HG02852 (cell line): ENCODE measurements at regions not wholly inside any gene's neighbourhood (a gene's known extent, or its start where the extent isn't known, plus 50 kb on each side); places are given as distances from the start of the nearest gene placed in this dataset.
"Not testable (repeated sequence)": the region's sequence is repeated elsewhere in the genome, so short reads cannot be mapped to it uniquely, and the experiment has no call there.

Experiments used
- ATAC-seq: cut with Tn5 transposase; IDR thresholded peaks from one replicate; pipeline ENCODE4 v1.9.1; 2021; ENCODE audit warnings: mild to moderate bottlenecking, moderate library complexity; ENCODE audit not compliant: unreplicated experiment

DNA sequence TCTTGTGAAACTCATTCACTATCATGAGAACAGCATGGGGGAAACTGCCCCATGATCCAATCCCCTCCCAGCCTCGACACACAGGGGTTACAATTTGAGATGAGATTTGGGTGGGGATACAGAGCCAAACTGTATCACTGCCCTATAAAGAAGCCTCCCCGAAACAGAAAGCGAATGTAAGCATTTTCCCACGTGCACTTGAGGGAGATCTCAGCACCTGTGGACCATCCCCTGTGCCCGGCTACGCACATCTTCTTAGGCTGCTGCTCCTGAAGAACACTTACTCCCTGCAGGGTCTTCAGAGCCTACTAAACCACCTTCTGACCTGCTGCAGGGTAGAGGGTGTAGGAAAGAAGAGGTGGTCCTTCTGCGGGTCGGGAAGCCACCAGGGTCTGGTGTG lies 410.2 kb upstream of the IRX2 start:
- ATAC-seq, result no peak

DNA sequence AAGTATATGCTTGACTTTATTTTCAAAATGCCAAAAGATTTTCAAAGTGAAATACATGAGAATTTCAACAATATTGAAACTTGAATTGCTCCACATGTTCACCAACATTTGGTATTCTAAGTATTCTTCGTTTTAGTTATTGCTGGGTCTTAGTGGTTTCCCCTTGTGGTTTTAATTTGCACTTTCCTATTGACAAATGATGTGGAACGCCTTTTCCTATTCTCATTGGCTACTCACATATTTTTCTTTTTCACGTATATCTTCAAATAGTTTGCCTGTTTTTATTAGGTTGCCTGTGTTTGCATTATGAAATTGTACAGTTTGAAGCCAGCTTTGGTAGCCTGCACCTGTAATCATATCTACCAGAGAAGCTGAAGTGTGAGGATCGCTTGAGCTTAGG lies 405.7 kb upstream of the IRX2 start:
- ATAC-seq, result no peak

DNA sequence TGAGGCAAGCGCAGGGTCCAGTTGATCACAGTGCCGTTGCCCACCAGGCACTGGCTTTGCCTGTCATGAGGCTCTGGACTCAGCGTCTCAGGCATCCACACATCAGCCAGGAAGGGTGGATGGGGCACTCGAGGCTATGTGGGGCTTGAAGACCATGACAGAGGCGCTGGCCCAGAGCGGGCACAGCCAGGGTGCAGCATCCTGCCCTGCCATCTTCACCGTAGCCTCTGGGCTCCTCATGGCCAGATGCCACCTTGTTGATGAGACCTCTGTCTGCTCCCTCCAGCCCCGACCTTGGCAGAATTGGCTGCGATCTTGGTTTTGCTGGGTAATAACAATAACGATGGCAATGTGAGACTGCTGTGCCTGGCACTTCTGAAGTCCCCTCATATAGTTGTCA lies 404.2 kb upstream of the IRX2 start:
- ATAC-seq, result no peak

DNA sequence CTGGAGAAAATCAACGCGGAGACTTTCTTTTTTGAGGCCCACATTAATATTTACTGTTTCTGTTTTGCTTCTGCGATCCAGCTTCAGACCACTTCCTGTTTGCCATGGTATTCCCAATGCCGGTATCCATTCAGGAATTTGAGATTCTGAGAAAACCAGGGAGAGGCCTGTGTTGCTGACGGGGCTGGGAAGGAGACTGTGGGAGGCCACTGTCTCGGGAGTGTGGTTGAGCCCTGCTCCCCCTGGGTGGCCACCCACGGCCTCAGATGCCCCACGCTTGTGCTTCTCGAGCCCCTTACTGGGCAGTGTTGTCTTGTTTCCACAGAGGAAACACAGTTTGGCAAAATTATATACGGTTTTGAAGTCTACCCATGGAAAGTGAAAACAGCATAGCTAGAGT lies 403.6 kb upstream of the IRX2 start:
- no peak for ATAC-seq

DNA sequence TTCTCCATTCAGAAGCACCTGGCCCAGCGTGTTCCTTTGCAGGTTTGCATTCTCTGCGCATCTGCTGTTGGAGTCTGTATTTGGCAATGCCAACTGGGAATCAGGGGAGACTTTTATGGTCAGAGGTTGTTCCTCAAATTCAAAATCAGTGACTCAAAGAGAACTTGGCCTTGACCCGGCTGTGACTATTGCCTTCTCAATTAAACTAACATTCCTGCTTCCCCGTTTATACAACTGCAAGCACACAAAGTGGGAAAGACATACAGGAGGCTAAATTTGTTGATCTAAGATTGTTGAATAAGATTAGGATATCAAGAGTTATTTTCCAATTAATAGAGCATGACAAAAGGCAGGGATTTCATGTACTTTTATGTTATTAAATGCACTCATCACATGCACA lies 402.4 kb upstream of the IRX2 start:
- no peak for ATAC-seq

DNA sequence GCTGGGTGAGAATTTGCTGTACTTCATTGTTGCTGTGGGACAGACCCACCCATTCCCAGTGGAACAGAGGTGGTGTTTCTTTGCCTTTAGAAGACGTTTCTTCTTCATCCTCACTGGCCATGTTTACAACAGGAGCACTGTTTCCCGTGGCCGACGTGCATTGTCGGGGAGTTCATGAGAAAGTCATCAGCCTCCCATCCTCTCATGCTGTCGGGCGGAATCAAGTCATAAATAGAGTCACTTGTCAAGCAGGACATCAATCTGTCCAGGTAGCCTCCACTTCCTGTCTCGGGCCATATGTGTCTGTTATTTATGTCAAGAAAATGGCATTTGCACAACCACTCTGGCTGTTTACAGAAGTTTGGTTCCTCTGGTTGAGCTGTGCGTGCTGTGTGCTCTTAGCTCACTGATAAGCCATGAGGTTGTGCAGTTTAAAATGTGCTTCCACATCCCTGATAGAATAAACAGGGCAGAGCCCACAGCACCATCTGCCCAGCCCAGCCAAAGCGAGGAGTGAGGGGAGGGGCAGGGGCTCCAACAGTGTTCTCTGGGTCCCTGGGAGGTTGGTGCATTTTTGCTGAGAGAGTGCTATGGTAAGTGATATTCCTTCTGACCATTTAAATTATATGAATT lies 401.9 kb upstream of the IRX2 start:
- no peak for ATAC-seq

DNA sequence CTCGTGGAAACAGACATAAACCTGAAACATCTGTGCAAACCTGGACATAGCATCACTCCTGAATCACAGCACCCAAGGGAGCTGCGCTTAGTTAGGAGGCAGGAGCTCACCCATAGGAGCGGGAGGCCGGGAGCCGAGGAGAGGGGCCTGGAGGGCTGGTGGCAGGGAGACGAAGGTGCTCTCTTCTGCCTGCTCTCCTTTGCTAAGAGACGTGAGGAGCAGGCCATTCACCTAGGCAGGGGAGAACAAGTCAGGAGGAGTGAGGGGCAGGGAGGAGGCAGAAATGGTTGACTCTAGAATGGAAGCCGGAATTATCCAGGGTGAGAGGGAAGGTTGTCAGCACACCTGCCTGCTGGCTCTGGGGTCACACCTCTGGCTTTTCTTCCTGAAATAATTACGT lies 398.4 kb upstream of the IRX2 start:
- ATAC-seq, result no peak

DNA sequence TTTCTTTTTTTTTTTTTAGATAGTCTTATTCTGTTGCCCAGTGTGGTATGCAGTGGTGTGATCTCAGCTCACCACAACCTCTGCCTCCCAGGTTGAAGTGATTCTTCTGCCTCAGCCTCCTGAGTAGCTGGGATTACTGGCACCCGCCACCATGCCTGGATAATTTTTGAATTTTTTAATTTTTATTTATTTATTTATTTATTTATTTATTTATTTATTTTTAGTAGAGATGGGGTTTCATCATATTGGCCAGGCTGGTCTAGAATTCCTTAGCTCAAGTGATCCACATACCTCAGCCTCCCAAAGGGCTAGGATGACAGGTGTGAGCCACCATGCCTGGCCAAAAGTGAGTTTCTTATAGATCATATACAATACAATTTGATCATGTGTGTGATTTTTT lies 395.9 kb upstream of the IRX2 start:
- ATAC-seq, result not testable (repeated sequence)

DNA sequence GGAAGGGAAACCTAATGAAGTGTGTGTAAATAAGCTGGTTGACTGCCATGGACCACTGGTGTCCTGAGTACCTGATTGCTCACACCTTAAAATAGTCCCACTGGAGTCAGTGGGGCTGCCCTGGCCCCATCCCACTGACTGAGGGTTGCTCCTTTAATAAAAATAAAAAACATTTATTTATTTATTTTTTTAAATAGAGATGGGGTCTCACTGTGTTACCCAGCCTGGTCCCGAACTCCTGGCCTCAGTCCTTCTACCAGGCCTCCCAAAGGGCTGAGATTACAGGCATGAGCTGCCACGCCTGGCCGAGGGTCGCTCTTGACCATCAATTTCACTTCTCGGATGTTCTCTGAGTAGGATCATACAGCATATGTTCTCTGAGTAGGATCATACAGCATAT lies 394.2 kb upstream of the IRX2 start:
- ATAC-seq, result no peak

DNA sequence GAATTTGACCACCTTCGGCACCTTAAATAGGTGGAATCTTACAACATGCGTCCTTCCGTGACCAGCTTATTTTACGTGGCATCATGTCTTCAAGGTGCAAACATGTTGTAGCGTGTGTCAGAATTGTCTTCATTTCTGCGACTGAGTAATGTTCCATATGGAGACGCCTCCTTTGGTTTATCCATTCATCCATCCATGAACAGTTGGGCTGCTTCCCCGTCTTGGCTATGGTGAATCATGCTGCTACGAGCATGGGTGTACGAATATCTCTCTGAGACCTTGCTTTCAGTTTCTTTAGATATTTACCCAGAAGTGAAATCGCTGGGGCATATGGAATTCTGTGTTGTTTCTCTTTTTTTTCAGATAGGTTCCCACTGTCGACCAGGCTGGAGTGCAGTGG lies 391.9 kb upstream of the IRX2 start:
- no peak for ATAC-seq

DNA sequence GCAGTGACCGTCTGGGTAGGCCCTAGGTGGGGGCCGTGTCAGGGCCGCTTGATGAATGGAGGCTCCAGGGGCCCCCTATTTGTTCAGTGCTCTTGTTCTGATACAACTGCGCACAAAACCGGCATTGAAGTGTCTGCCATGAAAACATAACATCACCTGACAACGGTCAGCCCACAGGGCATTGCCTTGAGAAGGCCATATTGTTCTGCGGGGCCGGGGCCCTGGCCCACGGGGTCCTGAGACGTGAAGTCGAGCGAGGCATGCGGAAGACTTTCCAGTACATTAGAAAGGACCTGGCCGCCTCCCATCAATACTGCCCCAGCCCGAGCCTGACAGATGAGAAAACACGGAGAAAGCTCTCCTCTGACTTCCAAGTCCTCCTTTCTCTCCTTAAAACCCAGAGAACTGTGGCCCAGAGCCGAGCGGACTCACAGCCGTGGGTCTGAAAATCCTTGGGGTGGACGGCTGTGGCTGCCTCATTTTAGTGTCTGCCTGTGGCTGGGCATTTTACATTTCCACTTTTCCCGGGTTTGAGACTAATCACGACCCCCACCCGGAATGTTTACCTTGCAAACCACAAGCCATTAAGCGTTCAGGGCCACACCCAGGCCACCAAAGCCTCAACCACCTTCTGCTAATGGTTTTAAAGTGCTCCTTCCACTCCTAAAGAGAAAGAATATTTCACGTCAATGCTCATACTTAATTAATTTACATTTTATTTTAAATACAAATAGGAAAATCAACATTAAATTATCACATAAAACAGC lies 391.0 kb upstream of the IRX2 start:
- ATAC-seq, result no peak

DNA sequence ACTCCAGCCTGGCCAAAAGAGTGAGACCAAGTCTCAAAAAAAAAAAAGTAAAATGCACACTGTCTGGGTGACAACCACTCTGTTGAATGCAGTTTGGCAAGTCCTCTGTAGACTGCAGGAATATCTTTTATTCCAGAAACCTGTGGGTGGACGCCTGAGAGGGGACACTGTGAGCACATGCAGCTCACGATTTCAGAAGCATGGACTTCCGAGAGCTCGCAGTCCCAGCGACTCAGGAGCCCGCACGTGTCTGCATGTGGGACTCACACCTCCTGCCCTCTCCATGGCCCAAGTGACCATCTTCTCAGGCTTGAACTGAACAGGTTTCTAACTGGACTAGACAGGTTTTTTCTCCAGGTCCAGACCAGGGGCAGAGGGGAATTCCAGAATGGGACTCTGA lies 388.6 kb upstream of the IRX2 start:
- no peak for ATAC-seq

DNA sequence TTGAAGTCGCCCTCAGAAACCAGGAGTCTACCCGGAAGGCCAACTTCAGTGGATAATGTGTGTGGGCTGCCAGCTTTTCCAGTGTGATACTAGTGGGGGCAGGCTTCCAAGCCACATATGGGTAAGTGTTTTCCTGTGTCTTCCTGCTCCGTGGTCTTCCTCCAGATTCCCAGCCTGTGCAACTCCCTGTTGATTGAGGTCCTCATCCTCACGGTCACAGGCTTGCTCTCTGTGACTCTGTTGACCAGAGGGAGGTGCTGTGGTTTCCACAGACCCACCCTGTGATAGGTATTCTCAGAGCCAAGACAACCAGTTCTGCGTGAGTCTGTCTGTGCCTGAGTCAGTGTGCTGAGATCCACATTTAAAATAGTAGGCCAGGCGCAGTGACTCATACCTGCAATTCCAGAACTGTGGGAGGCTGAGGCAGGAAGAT lies 388.0 kb upstream of the IRX2 start:
- no peak for ATAC-seq

DNA sequence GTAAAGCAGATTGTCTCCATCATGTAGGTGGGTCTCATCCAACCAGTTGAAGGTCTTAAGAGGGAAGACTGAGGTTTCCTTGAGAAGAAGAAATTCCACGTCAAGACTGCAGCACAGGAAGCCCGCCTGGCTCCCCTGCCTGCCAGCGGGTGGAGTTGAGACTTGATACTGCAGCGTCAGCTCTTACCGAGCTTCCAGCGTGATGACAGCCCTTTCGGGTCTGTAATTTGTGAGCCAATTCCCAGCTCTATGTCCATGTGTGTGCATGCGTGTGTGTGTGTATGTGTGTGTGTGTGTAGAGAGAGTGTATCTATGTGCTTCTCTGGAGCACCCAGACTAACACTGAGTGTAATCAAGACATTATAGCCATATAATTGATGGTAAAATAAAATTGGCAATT lies 379.7 kb upstream of the IRX2 start:
- ATAC-seq, result no peak

DNA sequence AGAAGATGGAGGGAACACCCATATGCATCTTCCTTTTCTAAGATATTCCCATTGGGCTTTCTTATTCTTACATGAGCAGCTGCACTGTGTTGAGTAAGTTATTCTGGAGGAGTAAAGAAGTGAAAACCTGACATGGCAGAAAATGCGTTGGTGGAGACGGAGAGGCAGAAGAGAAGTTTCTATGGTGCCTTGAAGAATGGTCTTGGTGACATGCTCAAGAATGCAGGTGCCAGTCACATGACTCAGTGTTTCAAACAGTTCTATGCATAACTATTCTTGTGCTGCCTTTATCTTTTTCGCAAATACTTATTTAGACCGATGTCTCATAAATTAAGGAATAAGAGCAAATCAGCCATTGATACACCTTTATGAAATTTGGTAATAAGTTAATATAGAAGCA lies 377.8 kb upstream of the IRX2 start:
- no peak for ATAC-seq

DNA sequence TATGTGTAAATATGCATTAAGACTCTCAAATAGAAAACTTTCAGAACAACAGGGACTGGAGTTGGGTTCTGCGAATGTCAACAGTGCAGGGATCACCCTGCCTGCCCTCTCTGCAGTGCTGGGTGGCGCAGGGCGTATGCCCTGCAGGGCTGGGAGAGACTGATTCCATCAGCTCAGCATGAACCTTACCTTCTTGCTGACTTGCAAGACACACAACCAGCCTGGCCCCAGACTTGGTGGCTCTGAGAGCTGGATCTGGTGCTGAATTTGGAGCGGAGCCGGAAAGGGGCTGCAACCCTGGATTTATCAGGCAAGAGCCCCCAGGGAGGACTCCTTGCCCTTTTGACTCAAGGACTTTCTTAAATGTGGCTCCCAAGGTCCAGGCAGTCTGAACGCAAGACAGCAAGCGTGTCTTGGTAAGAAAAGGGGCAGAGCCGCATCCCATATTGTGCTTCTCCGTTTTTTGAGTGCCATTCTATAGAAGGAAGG lies 376.0 kb upstream of the IRX2 start:
- ATAC-seq, result no peak

DNA sequence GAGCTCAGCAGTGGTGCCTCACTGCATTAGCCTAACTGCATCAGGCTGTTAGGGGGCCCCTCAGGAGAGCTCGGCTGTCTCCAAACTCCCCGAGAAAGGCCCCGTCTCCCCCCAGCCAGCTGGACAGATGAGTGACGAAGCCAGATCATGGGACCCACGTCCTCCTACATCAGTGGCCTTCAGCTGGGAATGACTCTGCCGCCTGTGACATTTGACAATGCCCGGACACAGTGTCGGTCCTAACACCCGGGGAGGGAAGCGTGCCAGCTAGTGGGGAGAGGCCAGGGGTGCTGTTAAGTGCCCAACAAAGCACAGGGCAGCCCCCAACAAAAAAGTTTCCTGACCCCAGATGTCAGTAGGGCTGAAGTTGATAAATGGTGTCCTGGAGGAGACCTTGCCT lies 375.2 kb upstream of the IRX2 start:
- no peak for ATAC-seq

DNA sequence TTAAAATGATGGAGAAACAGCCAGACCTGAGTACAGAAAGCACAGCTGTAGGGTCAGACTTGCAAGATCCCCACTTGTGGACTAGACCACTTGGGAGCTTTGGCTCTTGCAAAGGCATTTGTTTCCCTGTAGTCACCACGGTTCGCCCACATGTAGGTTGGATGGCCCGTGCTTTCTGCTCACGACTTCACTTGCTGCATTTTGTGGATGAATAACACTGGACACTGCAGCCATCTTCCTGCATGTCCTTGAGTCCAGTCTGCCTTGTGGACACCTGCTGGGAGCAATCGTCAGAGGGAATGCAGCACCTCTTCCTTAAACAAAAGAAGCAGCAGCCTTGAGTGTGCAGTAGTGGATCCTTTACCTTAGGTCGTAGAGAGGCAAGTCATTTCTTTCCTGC lies 372.9 kb upstream of the IRX2 start:
- ATAC-seq, result no peak

DNA sequence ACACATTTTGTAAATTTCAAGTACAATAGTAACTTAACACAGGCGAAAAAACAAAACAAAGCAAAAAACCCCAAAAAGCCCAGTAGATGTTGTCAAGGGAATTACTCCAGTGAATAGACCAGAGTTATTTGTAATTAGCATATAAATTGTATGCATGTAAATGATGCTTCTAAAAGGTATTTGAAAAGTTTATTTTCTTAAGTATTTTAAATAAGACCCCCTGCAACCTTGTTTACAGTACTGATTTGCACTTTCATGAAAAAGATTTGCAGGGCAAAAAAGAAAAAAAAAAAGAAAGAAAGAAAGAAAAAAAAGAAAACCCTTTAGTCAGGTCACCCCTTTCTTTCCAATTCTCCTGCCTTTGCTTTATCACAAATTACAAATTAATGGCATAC lies 372.3 kb upstream of the IRX2 start:
- ATAC-seq, result no peak

DNA sequence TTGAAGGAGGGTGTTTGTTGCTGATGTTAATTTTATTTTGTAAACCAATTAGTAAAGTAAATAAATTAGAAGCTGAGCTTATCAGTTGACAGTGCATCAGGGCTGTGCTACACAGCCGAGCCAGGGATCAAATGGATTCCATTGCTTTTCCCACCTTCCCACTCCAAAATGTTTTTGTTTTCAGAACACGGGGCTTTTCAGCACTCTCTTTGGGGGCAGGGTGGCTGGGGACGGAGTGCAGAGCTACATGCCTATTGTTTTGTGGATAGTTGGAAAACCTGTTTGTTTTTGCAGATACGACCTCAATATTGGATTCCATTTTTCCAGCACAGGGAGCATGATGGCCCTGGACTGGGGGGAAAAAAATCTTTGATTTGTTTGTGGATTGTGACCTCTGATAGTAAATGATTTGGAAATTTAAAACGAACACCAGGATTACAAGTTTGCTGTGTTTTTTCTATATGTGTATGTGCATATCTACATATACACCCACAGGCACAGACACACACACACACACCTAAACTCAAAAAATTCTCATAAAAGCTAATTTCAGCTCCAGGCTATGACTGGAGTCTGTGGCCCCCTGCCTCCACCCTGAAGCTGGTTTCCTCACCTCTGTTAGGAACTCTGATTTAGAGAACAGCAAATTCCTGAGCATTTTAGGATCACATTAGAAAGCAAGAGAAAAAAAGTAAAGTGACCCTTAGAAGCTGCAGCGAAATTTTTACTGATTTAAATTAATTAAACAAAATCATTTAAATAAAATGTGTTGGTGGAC lies 371.7 kb upstream of the IRX2 start:
- ATAC-seq, result no peak

DNA sequence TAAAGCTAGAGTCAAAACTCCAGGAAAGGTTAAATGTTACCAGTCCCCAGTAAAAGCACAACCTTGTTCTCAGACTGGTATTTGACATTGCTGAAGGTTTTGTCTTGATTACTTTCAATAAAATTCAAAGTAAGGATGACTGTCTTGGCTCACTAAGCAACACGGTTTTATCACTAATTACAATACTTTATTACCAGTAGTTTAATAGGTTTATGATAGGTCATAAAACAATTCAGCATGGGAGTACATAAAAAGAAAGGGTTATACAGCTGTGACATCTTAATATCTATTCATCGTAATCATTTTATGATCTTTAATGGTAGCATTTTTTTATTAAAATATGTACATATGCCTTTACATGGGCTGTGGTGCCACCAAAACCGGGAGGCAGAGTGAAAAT lies 370.7 kb upstream of the IRX2 start:
- no peak for ATAC-seq

DNA sequence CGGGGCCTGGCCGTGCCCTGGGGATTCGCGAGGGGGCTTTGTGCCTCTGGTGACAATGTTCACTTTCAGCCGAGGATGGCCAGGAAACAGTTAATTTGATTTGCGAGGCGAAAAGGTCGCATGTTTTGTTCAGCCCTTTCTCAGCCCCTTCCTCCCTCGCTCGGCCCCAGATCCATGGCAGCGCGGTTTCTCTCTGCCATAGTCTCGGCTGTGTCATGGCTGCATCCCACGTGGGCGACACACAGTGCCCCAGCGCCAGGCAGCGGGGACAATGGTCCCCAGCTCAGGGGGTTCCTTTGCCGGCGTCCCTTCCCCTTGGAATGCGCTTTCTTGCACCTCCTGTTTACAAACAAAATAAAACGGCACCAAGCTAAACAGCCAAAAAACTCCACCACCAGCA lies 370.3 kb upstream of the IRX2 start:
- ATAC-seq, result no peak
